Stimulated activated CD4-positive, alpha-beta T cell treated with anti-CD3 and anti-CD28 coated beads, TNF-alpha, amount 100 ng/mL, for 48 hours (primary cell): ENCODE measurements at regions not wholly inside any gene's neighbourhood (a gene's known extent, or its start where the extent isn't known, plus 50 kb on each side); places are given as distances from the start of the nearest gene placed in this dataset.

ENCODE experiments used
- DNase-seq, 3 donors: peaks; one replicate each; pipeline ENCODE4 v3.0.0-alpha.2; 2020; ENCODE audit warnings: low read depth in 3 of 3

DNA sequence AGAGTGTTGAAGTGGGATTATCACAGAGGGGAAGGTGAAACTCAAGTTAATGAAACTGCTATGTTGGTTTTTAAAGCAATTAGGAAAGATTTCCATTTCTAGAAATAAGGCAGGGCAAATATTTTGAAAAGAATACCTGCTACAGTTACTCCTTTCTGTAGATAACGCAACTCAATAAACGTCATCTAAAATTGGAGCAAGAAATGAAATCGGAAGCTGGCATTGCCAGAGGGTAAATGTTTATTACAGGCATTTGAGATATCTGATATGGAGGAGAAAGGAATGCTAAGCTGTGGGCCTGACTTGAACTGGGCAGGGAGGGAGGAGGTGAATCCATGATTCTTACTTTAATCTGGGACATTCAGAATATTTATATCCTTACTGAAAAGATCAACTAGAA lies 217.0 kb upstream of the ADARB2 start:
- no peak for DNase-seq

DNA sequence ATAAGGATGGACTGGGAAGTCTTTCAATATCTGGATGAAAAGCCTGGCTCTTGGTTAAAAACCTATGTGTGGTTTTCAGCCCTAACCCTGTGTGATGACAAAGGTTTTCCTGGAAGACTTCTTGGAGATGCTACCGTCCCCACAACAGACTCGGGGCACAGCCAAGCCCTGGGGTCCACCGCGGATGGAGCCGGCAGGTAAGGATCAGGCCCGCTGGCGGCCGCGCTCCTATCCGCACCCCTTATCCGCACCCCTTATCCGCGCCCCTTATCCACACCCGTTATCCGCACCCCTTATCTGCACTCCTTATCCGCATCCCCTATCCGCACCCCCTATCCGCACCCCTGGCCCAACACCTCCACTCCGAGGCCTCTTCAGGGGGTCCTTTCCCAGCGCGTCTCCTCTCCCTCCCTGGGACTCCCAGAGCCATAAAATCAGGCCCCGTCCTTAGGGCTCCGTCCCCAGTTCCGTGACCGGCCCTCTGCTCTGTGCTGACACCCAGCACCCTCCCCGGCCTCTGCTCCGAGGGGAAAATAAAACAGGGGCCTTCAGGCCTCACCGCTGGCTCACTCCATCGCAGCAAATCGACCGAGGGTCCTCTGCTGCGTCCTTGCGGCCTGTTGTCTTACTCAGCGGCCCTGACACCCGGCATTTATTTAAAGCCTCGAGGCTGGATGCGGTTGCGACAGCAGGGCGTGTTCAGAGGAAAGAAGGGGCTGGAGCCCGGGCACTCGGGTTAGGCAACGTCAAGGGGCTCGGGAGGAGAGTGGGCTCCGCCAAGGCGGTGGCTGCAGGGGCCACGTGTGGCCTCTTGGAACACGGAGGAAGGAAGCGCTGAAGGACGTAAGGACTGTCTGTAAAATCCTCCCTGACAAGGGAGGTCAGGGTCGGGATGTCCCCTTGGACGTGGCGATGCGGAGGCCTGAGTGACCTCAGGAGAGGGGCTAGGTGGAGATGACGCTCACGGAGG lies 215.1 kb upstream of the ADARB2 start:
- DNase-seq, result no peak

DNA sequence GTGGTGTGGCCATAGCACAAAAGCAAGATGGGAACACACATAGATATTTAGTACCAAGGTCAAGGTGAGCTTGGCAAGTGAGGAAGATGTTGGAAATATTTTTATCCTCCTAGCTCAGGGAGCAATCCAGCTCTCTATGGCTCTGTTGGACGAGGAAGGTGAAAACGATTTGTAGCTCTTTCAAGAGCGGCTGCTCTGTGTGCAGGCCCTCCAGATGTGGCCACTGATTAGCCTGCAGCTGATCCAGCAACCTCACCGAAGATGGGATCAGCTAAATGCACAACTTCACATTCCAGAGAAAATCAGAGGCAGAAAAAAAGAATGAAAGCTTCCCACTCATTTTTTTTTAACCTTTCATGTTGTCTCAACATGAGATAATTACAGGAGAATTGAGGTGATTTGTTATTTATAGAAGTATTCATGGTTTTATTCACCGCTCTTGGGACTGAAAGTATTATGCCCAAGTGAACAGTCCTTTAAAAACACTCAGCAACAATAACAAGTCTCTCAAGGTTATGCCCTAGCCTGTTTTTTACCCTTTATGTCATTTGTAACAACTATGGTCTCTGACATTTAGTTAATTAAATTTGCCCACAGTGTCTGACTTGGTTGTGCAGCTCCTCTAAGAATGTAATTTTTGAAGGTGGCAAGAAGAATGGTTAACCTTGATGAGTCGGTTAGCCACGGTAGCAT lies 213.6 kb upstream of the ADARB2 start:
- DNase-seq, result no peak

GRCh38 chr10:1947464-1948003 lies 210.2 kb upstream of the ADARB2 start:
- no peak for DNase-seq

DNA sequence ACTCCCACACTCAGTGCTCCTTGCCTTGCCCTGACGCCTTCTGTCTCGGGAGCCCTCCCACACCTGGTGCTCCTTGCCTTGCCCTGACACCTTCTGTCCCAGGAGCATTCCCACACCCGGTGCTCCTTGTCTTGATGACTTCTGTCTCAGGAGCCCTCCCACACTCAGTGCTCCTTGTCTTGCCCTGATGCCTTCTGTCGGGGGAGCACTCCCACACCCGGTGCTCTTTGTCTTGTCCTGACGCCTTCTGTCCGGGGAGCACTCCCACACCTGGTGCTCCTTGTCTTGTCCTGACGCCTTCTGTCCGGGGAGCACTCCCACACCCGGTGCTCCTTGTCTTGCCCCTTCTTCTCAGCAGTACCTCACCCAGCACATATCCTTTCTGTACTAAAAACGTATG lies 207.2 kb upstream of the ADARB2 start:
- DNase-seq, result no peak

- DNase-seq, result no peak
Observed at GRCh38 chr10:1942478-1942877, 205.2 kb upstream of the ADARB2 start.

DNA sequence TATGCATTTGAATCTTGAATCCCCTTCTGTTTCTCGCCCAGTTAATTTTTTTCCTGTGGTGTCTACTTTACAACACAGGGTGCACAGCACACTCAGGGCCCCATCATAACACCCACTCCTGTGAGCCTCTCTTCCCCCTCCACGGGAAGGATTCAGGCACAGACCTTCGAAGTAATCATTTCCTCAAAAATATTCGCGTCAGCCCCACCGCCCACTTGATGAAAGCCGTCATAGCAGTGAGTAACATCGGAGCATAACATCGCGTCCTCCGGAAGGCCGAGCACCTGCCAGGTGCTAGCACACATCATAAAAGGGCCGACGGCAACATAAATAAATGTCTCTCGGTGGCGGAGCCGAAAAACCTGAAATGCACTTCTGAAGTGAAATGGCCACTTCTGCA lies 201.7 kb upstream of the ADARB2 start:
- DNase-seq, result peak; percentile 50 to 73 (median 56)

DNA sequence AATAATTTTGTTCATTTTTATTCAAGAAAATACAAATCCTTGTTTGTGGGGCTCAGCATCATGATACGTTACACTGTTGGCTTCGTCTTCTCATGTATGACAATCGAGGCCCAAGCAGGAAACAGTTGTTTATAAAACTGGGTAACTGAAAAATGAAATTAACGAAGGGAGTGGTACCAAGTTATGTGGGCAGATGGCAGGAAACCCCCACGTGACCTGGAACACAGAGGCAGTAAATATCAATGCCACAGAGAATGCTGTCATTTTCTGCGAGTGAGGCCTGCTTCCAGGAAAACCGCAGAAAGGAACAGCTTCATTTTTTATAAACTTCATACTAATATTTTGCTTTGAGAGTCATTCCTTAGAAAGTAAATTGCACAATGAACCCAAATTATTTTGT lies 201.0 kb upstream of the ADARB2 start:
- DNase-seq, result peak in 2 of 3 donors; percentile 36 to 45

DNA sequence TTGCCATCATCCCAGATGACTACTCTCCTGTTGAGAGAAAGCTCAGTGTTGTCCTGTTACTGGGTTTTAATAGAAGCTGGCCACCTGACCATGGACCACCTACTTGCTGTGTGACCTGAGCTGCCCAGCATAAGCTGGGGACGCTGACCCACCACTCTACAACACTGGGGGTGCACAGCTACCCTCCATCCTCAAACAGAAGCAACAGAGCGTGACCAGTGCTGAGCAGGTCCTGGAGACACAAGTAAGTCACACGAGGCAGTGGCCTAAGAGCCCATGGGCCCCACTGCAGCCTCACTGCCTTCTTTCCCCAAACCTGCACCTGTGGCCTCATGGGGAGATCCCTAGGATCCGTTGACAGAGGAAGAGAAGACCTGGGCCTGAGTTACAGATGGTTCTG lies 198.6 kb upstream of the ADARB2 start:
- no peak for DNase-seq

GRCh38 chr10:1933215-1933614 lies 195.9 kb upstream of the ADARB2 start:
- no peak for DNase-seq

GRCh38 chr10:1932692-1933094 lies 195.4 kb upstream of the ADARB2 start:
- no peak for DNase-seq

GRCh38 chr10:1928606-1929005 lies 191.3 kb upstream of the ADARB2 start:
- DNase-seq, result no peak

- DNase-seq, result no peak
Observed at GRCh38 chr10:1923998-1924397, 186.7 kb upstream of the ADARB2 start.

- DNase-seq, result no peak
Observed at GRCh38 chr10:1923586-1923985, 186.3 kb upstream of the ADARB2 start.

- no peak for DNase-seq
Observed at GRCh38 chr10:1920941-1921340, 183.6 kb upstream of the ADARB2 start.

- no peak for DNase-seq
Observed at GRCh38 chr10:1920127-1920526, 182.8 kb upstream of the ADARB2 start.

DNA sequence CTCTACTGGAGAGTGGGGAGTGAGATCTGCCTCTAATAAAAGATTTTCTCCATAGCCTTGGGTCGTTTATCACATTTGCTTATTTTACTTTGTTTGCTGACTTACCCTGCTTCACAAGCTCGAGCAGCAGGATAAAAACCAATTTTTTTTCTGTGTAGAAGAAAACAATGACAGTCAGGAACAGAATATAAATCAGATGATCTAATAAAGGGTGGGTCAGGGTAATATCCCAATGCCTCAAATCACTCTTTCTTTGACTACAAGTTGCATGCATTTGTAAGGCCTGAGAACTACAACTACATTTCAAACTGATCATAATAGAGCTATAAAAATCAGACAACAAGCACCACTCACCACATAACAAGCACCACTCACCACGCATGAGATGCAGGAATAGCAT lies 174.4 kb upstream of the ADARB2 start:
- no peak for DNase-seq

- DNase-seq, result no peak
Observed at GRCh38 chr10:1903982-1904381, 166.7 kb upstream of the ADARB2 start.

GRCh38 chr10:1896153-1896552 lies 158.8 kb upstream of the ADARB2 start:
- no peak for DNase-seq

DNA sequence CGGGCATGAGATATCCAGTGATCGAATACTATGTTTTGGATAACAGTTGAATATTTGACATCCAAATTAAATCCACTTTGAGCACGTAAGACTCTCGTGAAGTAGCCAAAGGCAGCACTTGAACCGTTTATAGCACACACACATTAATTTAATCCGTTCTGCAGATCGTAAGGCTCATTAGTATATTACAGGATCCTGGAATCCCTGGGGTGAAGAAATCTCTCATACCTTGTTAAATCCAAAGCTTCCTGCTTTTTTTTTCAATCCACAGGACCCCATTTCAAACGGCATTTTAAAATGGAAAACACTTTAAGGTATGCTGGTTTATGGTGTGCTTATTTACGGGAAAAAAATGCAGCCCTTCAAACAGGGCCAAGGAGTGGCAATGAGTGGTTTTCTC lies 158.4 kb upstream of the ADARB2 start:
- no peak for DNase-seq

- no peak for DNase-seq
Observed at GRCh38 chr10:1894912-1895311, 157.6 kb upstream of the ADARB2 start.

- DNase-seq, result no peak
Observed at GRCh38 chr10:1893941-1894340, 156.6 kb upstream of the ADARB2 start.

GRCh38 chr10:1886039-1886438 lies 148.7 kb upstream of the ADARB2 start:
- DNase-seq, result no peak
